RWPE2 (cell line): ENCODE measurements at regions not wholly inside any gene's neighbourhood (a gene's known extent, or its start where the extent isn't known, plus 50 kb on each side); places are given as distances from the start of the nearest gene placed in this dataset.

Source experiments
- ATAC-seq: fragments of 200-7000 bp; cut with Tn5 transposase; 3 replicates; pipeline ENCODE4 v1.9.1; 2021; ENCODE audit warnings: low read depth
- DNase-seq: peaks from one replicate; pipeline ENCODE4 v3.0.0-alpha.2; 2020; ENCODE audit warnings: low spot score
- H3K27ac ChIP-seq: fragments of 450-650 bp; 2 replicates; pipeline ENCODE4 v1.5.1; 2017; ENCODE audit warnings: mild to moderate bottlenecking; ENCODE audit not compliant: poor library complexity, severe bottlenecking
- H3K27me3 ChIP-seq: fragments of 250-450 bp; sonication (Bioruptor Pico); 2 replicates; pipeline ENCODE4 v1.5.1; 2021; ENCODE audit warnings: mild to moderate bottlenecking, moderate library complexity; ENCODE audit not compliant: insufficient read depth, poor library complexity, severe bottlenecking
- H3K36me3 ChIP-seq: fragments of 250-450 bp; sonication (Bioruptor Pico); 2 replicates; pipeline ENCODE4 v1.5.1; 2020; ENCODE audit warnings: low read depth, mild to moderate bottlenecking, moderate library complexity
- H3K4me1 ChIP-seq: fragments of 250-450 bp; sonication (Bioruptor Pico); 2 replicates; pipeline ENCODE4 v1.5.1; 2021; ENCODE audit warnings: mild to moderate bottlenecking, moderate library complexity; ENCODE audit not compliant: insufficient read depth, poor library complexity, severe bottlenecking
- H3K4me3 ChIP-seq: fragments of 250-450 bp; sonication (Bioruptor Pico); 2 replicates; pipeline ENCODE4 v1.5.1; 2021; ENCODE audit warnings: mild to moderate bottlenecking, moderate library complexity; ENCODE audit not compliant: severe bottlenecking
- H3K9me3 ChIP-seq: fragments of 250-450 bp; sonication (Bioruptor Pico); 2 replicates; pipeline ENCODE4 v1.5.1; 2021; ENCODE audit warnings: mild to moderate bottlenecking, moderate library complexity; ENCODE audit not compliant: severe bottlenecking
- TF ChIP-seq, protein P1 (sequence below): fragments of 450-650 bp; IDR thresholded peaks from one replicate; pipeline ENCODE4 v1.5.1; 2017; ENCODE audit warnings: mild to moderate bottlenecking, moderate library complexity; ENCODE audit not compliant: poor library complexity, severe bottlenecking

DNA sequence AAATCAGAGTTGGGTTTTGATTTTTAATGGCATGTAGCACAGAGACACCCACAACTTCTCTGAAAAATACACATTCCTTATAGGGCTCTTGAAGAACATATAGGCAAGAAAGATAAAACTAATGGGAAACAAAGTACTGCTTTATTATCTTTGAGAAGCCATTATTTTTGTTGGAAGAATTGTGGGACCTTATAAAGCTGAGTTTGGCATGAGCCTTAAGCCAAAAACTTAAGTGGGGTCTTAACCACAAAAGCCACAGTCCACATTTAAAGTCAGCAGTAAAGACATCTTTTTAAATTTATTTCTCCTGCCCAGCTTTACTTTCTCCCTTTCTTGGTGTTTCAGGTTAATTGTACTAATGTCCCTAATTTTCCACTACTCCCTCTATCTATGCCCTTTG lies 1297.3 kb downstream of the C4orf33 start:
- Histone ChIP-seq H3K4me3 (no peak overlapping the region), H3K36me3 (no peaks in the 10 kb centered on the region), H3K27me3 (no peaks in the 10 kb centered on the region), H3K27ac (no peak overlapping the region), H3K9me3 (no peaks in the 10 kb centered on the region), H3K4me1 (peaks cover 10% of the 10 kb centered on the region)
- ATAC-seq (no peak), DNase-seq (no peak)
- TF ChIP-seq, protein P1, sequence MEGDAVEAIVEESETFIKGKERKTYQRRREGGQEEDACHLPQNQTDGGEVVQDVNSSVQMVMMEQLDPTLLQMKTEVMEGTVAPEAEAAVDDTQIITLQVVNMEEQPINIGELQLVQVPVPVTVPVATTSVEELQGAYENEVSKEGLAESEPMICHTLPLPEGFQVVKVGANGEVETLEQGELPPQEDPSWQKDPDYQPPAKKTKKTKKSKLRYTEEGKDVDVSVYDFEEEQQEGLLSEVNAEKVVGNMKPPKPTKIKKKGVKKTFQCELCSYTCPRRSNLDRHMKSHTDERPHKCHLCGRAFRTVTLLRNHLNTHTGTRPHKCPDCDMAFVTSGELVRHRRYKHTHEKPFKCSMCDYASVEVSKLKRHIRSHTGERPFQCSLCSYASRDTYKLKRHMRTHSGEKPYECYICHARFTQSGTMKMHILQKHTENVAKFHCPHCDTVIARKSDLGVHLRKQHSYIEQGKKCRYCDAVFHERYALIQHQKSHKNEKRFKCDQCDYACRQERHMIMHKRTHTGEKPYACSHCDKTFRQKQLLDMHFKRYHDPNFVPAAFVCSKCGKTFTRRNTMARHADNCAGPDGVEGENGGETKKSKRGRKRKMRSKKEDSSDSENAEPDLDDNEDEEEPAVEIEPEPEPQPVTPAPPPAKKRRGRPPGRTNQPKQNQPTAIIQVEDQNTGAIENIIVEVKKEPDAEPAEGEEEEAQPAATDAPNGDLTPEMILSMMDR, result no peak

DNA sequence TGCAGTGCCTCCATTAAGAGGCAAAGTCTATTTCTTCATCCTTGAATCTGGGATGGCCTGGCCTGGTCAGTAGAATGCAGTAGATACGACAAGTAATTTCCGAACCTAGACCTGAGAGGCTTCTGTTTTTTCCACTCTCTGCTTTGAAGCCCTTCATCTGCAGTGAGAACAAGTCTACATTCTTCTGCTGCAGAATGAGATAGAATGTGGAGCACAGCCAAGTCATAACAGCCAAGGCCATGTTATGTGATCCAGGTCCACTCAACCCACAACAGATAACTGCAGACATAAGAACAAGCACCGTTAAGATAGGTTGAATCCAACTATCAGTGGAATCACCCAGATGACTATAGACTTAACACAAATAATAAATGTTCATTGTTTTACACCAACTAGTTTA lies 1297.7 kb downstream of the C4orf33 start:
- TF ChIP-seq, protein P1, result no peak
- DNase-seq, result no peak
- Histone ChIP-seq H3K9me3 (no peaks in the 10 kb centered on the region), H3K36me3 (no peaks in the 10 kb centered on the region), H3K27ac (no peak overlapping the region), H3K27me3 (no peaks in the 10 kb centered on the region), H3K4me3 (no peak overlapping the region), H3K4me1 (peaks cover 10% of the 10 kb centered on the region)
- no peak for ATAC-seq

DNA sequence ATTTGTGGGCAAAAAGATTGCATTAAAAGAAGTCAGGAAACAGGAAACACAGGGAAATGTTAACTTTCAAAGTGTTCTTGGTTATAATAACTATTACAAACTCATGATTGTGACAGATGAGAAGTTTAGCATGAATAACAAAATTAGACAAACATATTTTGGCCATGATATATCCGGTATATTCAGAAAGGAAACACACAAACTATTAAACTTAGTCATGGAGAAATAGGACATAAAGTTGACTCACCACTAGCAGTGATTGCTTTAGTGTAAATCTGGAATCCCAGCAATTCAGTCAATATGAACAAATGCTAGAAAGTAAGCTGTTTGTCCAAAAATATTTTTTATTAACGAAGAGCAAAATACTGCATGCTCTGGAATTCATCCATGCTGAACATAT lies 1299.9 kb downstream of the C4orf33 start:
- DNase-seq (no peak), ATAC-seq (peak; percentile 99)
- TF ChIP-seq, protein P1, result no peak
- no peaks in the 10 kb centered on the region for H3K36me3 ChIP-seq
- no peaks in the 10 kb centered on the region for H3K27me3 ChIP-seq
- H3K9me3 ChIP-seq, result no peaks in the 10 kb centered on the region
- peaks cover 10% of the 10 kb centered on the region for H3K4me1 ChIP-seq
- H3K4me3 ChIP-seq, result no peak overlapping the region
- H3K27ac ChIP-seq, result peak overlapping the region; percentile 85

DNA sequence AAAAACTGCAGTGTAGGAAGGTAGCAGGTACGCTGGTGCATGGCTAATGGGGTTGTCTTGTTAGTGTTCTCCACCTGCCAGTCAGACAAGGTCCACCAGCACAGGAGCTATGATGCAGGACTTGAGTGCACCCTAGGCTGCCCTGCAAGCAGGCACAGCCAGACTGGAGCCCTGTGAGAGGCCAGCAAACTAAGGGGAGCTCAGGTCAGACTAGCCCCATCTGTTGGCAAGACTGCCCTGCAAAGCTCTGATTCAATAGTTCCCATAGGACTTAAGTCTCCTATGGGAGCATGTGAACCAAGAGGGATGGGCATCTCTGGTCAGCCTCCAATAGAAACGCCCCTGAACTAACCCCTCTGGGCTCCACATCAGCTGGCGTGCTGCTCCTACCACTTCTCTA lies 1307.3 kb downstream of the C4orf33 start:
- Histone ChIP-seq H3K36me3 (no peaks in the 10 kb centered on the region), H3K9me3 (no peaks in the 10 kb centered on the region), H3K27me3 (no peaks in the 10 kb centered on the region), H3K27ac (no peak overlapping the region), H3K4me3 (no peak overlapping the region), H3K4me1 (no peaks in the 10 kb centered on the region)
- DNase-seq (no peak), ATAC-seq (no peak)
- TF ChIP-seq, protein P1, result no peak

DNA sequence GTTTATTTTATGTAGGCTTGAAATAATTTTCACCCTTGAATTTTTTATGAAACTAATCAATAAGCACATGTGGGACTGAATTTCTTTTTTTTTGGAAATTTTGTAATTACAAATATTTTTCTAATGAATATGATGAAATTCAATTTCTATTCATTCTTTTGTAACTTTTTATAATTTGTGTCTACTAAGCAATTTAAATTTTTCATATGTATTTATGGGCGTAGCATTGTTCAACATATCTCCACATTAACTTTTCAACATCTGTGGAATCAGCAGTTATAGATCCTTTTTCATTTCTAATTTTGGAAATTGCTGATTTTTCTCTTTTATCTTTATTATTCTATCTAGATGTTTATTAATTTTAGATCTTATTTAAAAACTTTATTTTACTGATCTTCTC lies 1320.3 kb downstream of the C4orf33 start:
- no peak overlapping the region for H3K27ac ChIP-seq
- TF ChIP-seq, protein P1, result no peak
- H3K36me3 ChIP-seq, result no peaks in the 10 kb centered on the region
- H3K4me3 ChIP-seq, result no peak overlapping the region
- H3K4me1 ChIP-seq, result no peaks in the 10 kb centered on the region
- no peaks in the 10 kb centered on the region for H3K27me3 ChIP-seq
- no peak for DNase-seq
- no peak for ATAC-seq
- no peaks in the 10 kb centered on the region for H3K9me3 ChIP-seq
